Hepatocyte (in vitro differentiated cells): ENCODE measurements at regions not wholly inside any gene's neighbourhood (a gene's known extent, or its start where the extent isn't known, plus 50 kb on each side); places are given as distances from the start of the nearest gene placed in this dataset.

Experiments used
- EZH2 ChIP-seq: fragments of 200-600 bp; sonication (generic); IDR thresholded peaks from 2 replicates; pipeline ENCODE4 v1.6.1; 2016; ENCODE audit warnings: antibody characterized with exemption, mild to moderate bottlenecking, borderline replicate concordance
- EZH2phosphoT487 ChIP-seq: fragments of 200-600 bp; sonication (generic); IDR thresholded peaks from one replicate; pipeline ENCODE4 v1.6.1; 2018; ENCODE audit warnings: antibody characterized with exemption, mild to moderate bottlenecking, low read depth, moderate library complexity; ENCODE audit not compliant: unreplicated experiment, severe bottlenecking
- TF ChIP-seq, protein P1 (sequence below): fragments of 200-600 bp; sonication (generic); IDR thresholded peaks from 2 replicates; pipeline ENCODE4 v1.5.1; 2016; ENCODE audit warnings: antibody characterized with exemption, mild to moderate bottlenecking; ENCODE audit not compliant: poor library complexity

- TF ChIP-seq, protein P1, sequence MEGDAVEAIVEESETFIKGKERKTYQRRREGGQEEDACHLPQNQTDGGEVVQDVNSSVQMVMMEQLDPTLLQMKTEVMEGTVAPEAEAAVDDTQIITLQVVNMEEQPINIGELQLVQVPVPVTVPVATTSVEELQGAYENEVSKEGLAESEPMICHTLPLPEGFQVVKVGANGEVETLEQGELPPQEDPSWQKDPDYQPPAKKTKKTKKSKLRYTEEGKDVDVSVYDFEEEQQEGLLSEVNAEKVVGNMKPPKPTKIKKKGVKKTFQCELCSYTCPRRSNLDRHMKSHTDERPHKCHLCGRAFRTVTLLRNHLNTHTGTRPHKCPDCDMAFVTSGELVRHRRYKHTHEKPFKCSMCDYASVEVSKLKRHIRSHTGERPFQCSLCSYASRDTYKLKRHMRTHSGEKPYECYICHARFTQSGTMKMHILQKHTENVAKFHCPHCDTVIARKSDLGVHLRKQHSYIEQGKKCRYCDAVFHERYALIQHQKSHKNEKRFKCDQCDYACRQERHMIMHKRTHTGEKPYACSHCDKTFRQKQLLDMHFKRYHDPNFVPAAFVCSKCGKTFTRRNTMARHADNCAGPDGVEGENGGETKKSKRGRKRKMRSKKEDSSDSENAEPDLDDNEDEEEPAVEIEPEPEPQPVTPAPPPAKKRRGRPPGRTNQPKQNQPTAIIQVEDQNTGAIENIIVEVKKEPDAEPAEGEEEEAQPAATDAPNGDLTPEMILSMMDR = no peak
- TF ChIP-seq EZH2 (no peak), EZH2phosphoT487 (no peak)
Measured at GRCh38 chr5:118450554-118451332, 537.6 kb downstream of the DTWD2 start.
